ENCODE measurements at regions not wholly inside any gene's neighbourhood (a gene's known extent, or its start where the extent isn't known, plus 50 kb on each side); places are given as distances from the start of the nearest gene placed in this dataset.

DNA sequence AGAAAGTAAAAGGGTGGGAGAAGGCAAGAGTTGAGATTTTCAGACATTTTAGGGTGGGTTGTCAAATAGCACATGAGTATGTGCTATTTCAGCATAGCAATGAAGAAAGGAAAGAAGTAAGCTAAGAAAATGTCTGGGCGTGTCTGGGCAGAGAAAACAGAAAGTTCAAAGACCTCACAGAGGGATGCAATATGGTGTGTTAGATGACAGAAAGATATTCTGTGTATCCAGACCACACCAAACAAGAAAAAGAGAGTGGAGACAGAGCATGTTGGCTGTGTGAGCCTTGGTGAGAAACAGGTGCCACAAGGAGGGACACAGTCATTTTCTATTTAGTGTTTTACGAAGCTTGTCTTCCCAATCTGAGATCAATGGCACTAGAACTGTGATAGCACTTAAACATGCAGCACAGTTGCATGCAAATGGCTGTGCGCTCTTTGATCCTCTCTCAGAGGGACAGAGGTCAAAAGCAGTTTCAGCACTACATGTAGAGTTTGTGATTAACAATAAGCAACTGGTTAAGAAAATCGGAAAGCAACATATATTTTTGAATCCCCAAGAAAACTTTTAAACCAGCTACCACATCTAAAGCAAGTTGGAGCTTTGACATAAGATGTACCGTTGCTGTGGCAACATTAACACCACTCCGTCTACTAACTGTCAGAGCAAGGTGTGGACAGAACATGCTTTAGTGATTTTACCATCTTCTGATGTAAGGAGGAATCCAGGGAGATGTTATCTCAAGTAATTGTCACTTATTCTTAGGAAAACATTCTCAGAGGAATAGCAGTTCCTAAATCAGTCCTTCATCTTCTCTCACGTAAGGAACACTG, 515.5 kb upstream of the NOX3 start:
- Mint-ChIP-seq H3K27ac (no peak overlapping the region), H3K4me1 (peaks cover 14 to 32% of the 10 kb centered on the region in 2 donors), H3K9me3 (peaks cover 0 to 4% of the 10 kb centered on the region in 2 donors), H3K4me3 (no peak overlapping the region), H3K27me3 (no peaks in the 10 kb centered on the region), H3K36me3 (peaks cover 0 to 6% of the 10 kb centered on the region in 2 donors)
- no peak for ATAC-seq (replicated peaks)
- DNase-seq: no peak

- DNase-seq (no peak), ATAC-seq (replicated peaks) (no peak)
- Mint-ChIP-seq H3K9me3 (peaks cover 0 to 4% of the 10 kb centered on the region in 2 donors), H3K27me3 (no peaks in the 10 kb centered on the region), H3K27ac (no peak overlapping the region), H3K36me3 (peaks cover 0 to 6% of the 10 kb centered on the region in 2 donors), H3K4me3 (no peak overlapping the region), H3K4me1 (peaks cover 14 to 32% of the 10 kb centered on the region in 2 donors)
These were observed 514.8 kb upstream of the NOX3 start for GRCh38 chr6:155970472-155970871.

- no peak overlapping the region for H3K4me3 Mint-ChIP-seq
- peaks cover 0 to 6% of the 10 kb centered on the region in 2 donors for H3K36me3 Mint-ChIP-seq
- H3K9me3 Mint-ChIP-seq: peaks cover 0 to 4% of the 10 kb centered on the region in 2 donors
- no peaks in the 10 kb centered on the region for H3K27me3 Mint-ChIP-seq
- ATAC-seq (replicated peaks) (no peak), DNase-seq (no peak)
- H3K27ac Mint-ChIP-seq: peak overlapping the region; percentile 28
- H3K4me1 Mint-ChIP-seq: peaks cover 13 to 30% of the 10 kb centered on the region in 2 donors
These were observed 513.3 kb upstream of the NOX3 start for GRCh38 chr6:155968921-155969320.

DNA sequence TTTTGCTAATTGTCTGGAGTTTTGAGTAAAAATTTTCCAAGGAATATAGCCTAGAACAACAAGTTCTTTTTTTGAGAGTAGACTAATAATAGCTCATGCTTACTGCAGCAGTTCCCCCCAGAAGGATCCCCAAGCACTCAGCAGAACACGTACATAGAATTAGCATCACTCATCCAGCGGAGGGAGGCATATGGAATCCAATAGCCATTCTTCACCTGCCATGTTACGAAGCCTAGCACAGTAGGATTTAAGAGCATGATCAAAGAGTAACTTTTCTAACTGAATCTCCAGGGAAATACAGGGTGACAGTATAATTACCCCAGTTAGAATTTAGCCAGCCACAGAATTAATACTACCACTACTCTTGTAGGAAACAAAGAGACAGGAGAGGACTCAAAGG, 511.7 kb upstream of the NOX3 start:
- Mint-ChIP-seq H3K4me3 (no peak overlapping the region), H3K27ac (no peak overlapping the region), H3K4me1 (peaks cover 3 to 14% of the 10 kb centered on the region in 2 donors), H3K27me3 (no peaks in the 10 kb centered on the region), H3K36me3 (peaks cover 0 to 6% of the 10 kb centered on the region in 2 donors), H3K9me3 (peaks cover 0 to 4% of the 10 kb centered on the region in 2 donors)
- no peak for ATAC-seq (replicated peaks)
- no peak for DNase-seq

- Mint-ChIP-seq H3K4me3 (no peak overlapping the region), H3K36me3 (peaks cover 0 to 6% of the 10 kb centered on the region in 2 donors), H3K4me1 (no peaks in the 10 kb centered on the region), H3K27me3 (peaks cover 0 to 4% of the 10 kb centered on the region in 2 donors), H3K9me3 (peaks cover 3 to 8% of the 10 kb centered on the region in 2 donors), H3K27ac (no peak overlapping the region)
- ATAC-seq (replicated peaks) (no peak), DNase-seq (no peak)
These were observed 508.9 kb upstream of the NOX3 start for GRCh38 chr6:155964544-155964943.

GRCh38 chr6:155962276-155962675, 506.6 kb upstream of the NOX3 start:
- DNase-seq (no peak), ATAC-seq (replicated peaks) (no peak)
- no peak overlapping the region for H3K27ac Mint-ChIP-seq
- H3K27me3 Mint-ChIP-seq: peaks cover 0 to 4% of the 10 kb centered on the region in 2 donors
- peaks cover 4 to 6% of the 10 kb centered on the region in 2 donors for H3K9me3 Mint-ChIP-seq
- no peak overlapping the region for H3K4me3 Mint-ChIP-seq
- H3K36me3 Mint-ChIP-seq: no peaks in the 10 kb centered on the region
- no peaks in the 10 kb centered on the region for H3K4me1 Mint-ChIP-seq

DNA sequence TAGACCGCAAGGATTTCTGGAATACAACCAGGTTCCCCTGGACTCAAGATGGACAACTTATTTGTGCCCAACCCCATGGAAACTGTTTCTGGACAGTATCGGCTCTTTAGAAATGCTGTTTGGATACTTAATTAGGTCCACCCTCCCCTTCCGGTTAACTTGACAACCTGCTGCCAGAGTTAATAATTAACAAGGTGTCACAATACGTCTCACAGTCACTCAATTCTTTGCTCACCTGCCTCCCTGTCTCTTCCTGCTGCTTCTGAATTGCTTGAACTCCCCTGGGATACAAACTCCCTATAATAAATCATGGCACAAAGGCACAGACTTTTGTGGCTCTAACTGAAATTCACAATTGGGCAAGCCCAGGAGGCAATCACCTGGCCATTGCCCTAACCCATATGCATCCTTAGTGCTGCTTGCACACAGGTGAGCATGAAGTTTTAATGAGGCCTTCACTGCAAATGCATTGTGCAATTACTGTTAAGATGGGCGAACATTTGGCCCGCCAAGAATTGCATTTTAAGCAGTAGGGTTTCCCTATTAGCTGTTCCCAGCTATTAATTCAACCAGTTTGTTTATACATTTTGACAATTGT, 504.4 kb upstream of the NOX3 start:
- Mint-ChIP-seq H3K4me3 (no peak overlapping the region), H3K9me3 (peaks cover 4 to 6% of the 10 kb centered on the region in 2 donors), H3K27ac (no peak overlapping the region), H3K36me3 (no peaks in the 10 kb centered on the region), H3K4me1 (peaks cover 0 to 2% of the 10 kb centered on the region in 2 donors), H3K27me3 (peaks cover 0 to 4% of the 10 kb centered on the region in 2 donors)
- ATAC-seq (replicated peaks): no peak
- DNase-seq: no peak

DNA sequence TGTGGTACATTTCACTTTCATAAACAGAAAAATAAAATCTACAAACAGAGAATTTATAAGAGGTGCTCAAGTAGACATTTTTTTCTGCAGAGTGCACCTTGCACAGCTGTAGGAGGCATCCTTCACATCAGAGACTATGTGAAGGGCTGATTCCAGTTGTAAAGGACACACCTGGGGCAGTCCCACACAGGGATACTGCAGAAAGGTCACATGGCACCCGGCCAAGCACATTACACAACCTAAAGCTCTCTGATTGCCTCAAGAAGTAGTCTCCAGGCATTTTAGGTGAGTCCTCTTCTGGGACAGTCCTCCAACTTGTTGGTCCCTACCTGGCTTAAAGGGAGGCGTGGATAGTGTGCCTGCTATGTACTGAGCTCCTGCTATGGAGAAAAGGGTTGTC, 502.9 kb upstream of the NOX3 start:
- Mint-ChIP-seq H3K4me1 (peaks cover 0 to 3% of the 10 kb centered on the region in 2 donors), H3K27ac (no peak overlapping the region), H3K4me3 (no peak overlapping the region), H3K27me3 (peaks cover 0 to 4% of the 10 kb centered on the region in 2 donors), H3K9me3 (peaks cover 4 to 6% of the 10 kb centered on the region in 2 donors), H3K36me3 (no peaks in the 10 kb centered on the region)
- ATAC-seq (replicated peaks) (no peak), DNase-seq (no peak)

GRCh38 chr6:155955038-155955437, 499.4 kb upstream of the NOX3 start:
- Mint-ChIP-seq H3K27ac (no peak overlapping the region), H3K27me3 (no peaks in the 10 kb centered on the region), H3K36me3 (no peaks in the 10 kb centered on the region), H3K9me3 (peaks cover 0 to 4% of the 10 kb centered on the region in 2 donors), H3K4me3 (peak overlapping the region in 1 of 2 donors; percentile 30), H3K4me1 (peaks cover 0 to 3% of the 10 kb centered on the region in 2 donors)
- ATAC-seq (replicated peaks): peak; percentile 84 to 86
- no peak for DNase-seq

DNA sequence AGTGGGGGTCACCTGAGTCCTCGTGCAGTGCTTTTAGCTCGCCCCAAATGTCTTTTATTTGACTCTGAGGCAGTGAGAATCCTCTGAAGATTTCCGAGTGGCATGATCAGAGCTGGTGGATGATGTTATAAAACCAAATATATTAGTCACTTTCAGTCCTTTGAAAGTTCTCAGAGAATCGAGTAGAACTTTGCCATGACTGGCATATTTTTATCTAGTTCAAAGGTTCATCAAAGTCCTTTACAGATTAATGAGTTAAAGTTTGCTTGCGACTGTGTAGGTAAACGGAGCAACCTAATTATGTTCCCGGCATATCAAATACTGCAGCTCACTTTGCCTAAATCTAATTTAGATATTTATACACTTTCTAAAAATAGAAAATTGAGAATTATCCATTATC, 498.5 kb upstream of the NOX3 start:
- H3K27ac Mint-ChIP-seq: no peak overlapping the region

DNA sequence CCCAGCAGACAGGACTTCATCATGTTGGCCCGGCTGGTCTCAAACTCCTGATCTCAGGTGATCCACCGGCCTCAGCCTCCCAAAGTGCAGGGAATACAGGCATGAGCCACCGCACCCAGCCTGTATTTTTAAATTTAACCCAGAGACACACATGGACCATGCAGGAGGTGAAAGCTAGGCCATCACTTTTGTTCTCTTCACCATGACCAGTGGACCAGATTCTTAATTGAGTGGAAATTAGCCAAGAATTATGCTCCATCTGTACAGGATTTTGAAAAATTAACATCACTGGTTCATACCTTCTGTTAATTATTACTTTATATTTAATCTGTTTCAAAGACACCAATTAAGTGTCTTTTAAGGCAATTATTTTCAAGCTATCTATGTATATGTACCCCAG, 493.6 kb upstream of the NOX3 start:
- no peak for ATAC-seq (replicated peaks)
- Mint-ChIP-seq H3K4me3 (no peak overlapping the region), H3K9me3 (peaks cover 11 to 16% of the 10 kb centered on the region in 2 donors), H3K4me1 (no peaks in the 10 kb centered on the region), H3K27ac (no peak overlapping the region), H3K27me3 (no peaks in the 10 kb centered on the region), H3K36me3 (peaks cover 6 to 15% of the 10 kb centered on the region in 2 donors)
- no peak for DNase-seq

More for the DNA sequence above, 498.5 kb upstream of the NOX3 start:
- H3K4me1 Mint-ChIP-seq: peaks cover 0 to 3% of the 10 kb centered on the region in 2 donors
- DNase-seq: no peak
- H3K9me3 Mint-ChIP-seq: peaks cover 0 to 3% of the 10 kb centered on the region in 2 donors
- no peaks in the 10 kb centered on the region for H3K36me3 Mint-ChIP-seq
- H3K27me3 Mint-ChIP-seq: no peaks in the 10 kb centered on the region
- no peak overlapping the region for H3K4me3 Mint-ChIP-seq
- ATAC-seq (replicated peaks): no peak

DNA sequence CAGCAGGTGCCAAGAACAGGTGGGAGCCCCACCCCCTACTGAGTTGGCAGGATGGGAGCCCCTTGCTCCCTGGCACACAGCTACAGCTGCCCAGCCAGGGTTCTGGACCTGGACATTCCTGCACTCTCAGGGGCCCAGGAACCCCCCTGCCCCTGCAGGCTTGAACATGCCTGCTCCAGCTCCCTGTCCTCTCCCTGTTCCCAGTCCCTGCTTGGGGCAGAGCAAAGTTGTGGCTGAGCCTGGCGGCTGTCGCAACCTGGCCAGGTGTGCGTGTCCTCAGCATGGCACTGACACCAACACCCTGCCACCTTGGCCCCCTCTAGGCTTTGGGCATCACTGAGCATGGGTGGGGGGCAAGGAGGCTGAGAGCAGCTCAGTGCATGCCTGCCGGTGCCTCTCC, 491.2 kb upstream of the NOX3 start:
- H3K4me3 Mint-ChIP-seq: no peak overlapping the region
- peaks cover 11 to 20% of the 10 kb centered on the region in 2 donors for H3K9me3 Mint-ChIP-seq
- H3K27ac Mint-ChIP-seq: no peak overlapping the region
- no peak for ATAC-seq (replicated peaks)
- no peak for DNase-seq
- peaks cover 8 to 15% of the 10 kb centered on the region in 2 donors for H3K36me3 Mint-ChIP-seq
- no peaks in the 10 kb centered on the region for H3K27me3 Mint-ChIP-seq
- H3K4me1 Mint-ChIP-seq: no peaks in the 10 kb centered on the region

- H3K4me1 Mint-ChIP-seq: peaks cover 0 to 12% of the 10 kb centered on the region in 2 donors
- no peak for DNase-seq
These were observed 488.0 kb upstream of the NOX3 start for GRCh38 chr6:155943635-155944034.

GRCh38 chr6:155939253-155939652, 483.6 kb upstream of the NOX3 start:
- Mint-ChIP-seq H3K27ac (no peak overlapping the region), H3K9me3 (peaks cover 3 to 8% of the 10 kb centered on the region in 2 donors), H3K36me3 (peaks cover 0 to 2% of the 10 kb centered on the region in 2 donors), H3K27me3 (no peaks in the 10 kb centered on the region), H3K4me1 (peaks cover 0 to 12% of the 10 kb centered on the region in 2 donors), H3K4me3 (no peak overlapping the region)
- ATAC-seq (replicated peaks) (no peak), DNase-seq (no peak)

More at GRCh38 chr6:155943635-155944034, 488.0 kb upstream of the NOX3 start:
- no peaks in the 10 kb centered on the region for H3K27me3 Mint-ChIP-seq
- peaks cover 14 to 25% of the 10 kb centered on the region in 2 donors for H3K9me3 Mint-ChIP-seq
- no peak overlapping the region for H3K4me3 Mint-ChIP-seq
- no peak overlapping the region for H3K27ac Mint-ChIP-seq
- ATAC-seq (replicated peaks): no peak
- peaks cover 8 to 15% of the 10 kb centered on the region in 2 donors for H3K36me3 Mint-ChIP-seq

GRCh38 chr6:155936551-155936950, 480.9 kb upstream of the NOX3 start:
- Mint-ChIP-seq H3K27me3 (no peaks in the 10 kb centered on the region), H3K27ac (no peak overlapping the region), H3K36me3 (no peaks in the 10 kb centered on the region), H3K4me1 (peaks cover 0 to 10% of the 10 kb centered on the region in 2 donors), H3K9me3 (peaks cover 2 to 5% of the 10 kb centered on the region in 2 donors), H3K4me3 (no peak overlapping the region)
- DNase-seq (no peak), ATAC-seq (replicated peaks) (no peak)
